ENCODE measurements at regions not wholly inside any gene's neighbourhood (a gene's known extent, or its start where the extent isn't known, plus 50 kb on each side); places are given as distances from the start of the nearest gene placed in this dataset.

DNA sequence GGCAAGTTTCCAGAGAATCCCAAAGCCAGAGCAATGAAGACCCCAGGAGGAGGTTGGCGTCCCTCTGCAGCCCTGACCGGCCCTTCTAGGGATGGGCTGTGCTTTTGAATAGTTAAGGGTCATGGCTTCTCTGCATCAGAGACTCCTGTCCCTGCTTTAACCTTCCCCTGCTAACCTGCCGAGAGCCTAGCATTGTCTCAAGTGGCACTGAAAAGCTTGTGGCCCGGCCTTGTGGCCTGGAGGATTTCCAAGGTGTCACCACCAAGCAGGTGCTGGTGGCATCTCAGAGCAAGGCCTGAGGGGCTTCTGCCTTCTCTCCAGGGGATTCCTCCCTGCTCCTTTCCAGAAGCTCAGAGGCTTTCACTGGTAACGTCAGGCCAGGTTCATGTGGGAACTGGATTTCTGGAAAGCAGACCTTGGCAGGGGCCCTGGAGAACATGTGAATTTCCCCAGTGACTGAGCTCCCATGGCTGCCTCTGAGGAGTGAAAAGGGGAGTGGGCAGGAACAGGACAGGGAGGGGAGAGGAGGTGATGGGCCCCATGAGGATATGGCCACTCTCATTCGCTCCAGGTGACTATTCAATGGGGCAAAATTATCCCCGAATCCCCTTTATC lies 409.9 kb downstream of the PTPRU start (continued):
- TF ChIP-seq, protein P1, sequence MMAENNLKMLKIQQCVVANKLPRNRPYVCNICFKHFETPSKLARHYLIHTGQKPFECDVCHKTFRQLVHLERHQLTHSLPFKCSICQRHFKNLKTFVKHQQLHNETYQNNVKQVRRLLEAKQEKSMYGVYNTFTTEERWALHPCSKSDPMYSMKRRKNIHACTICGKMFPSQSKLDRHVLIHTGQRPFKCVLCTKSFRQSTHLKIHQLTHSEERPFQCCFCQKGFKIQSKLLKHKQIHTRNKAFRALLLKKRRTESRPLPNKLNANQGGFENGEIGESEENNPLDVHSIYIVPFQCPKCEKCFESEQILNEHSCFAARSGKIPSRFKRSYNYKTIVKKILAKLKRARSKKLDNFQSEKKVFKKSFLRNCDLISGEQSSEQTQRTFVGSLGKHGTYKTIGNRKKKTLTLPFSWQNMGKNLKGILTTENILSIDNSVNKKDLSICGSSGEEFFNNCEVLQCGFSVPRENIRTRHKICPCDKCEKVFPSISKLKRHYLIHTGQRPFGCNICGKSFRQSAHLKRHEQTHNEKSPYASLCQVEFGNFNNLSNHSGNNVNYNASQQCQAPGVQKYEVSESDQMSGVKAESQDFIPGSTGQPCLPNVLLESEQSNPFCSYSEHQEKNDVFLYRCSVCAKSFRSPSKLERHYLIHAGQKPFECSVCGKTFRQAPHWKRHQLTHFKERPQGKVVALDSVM (CRISPR knock-in tag; IDR thresholded peaks at IDR 0.05) = no peak
- no peak for TF ChIP-seq SUZ12 (IDR thresholded peaks at IDR 0.05; ENCODE audit: low read depth, low read length)
- no peak for TF ChIP-seq WIZ (CRISPR knock-in tag; IDR thresholded peaks at IDR 0.05)

DNA sequence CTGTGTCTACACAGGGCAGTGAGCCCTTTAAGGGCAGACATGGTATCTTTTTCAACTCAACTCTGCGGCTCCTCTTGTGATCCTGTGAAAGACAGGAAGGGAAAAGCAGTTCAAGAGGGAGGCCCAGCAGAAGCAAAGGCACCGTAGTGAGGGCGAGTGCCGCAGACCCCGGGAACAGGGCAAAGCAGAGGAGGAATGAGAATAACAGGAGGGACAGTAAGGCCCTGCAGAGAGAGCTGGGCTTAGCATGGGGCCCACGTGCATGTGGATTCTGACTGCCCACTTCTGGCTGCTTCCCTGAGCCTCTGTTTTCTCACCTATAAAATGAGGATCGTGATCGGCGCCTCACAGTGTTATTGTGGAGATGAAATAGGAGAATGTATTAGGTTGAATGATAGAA lies 409.3 kb downstream of the PTPRU start:
- intact Hi-C loops (cut with micrococcal nuclease; ENCODE audit: unreplicated experiment) = no loop called here
- POLR2A ChIA-PET = no interaction called here

More for the DNA sequence above, 409.3 kb downstream of the PTPRU start:
- Histone ChIP-seq H3K4me2 (ENCODE audit: low read depth, low read length) (no peak overlapping the region), H3K9me3 (ENCODE audit: low read length) (no peaks in the 10 kb centered on the region), H3K4me1 (ENCODE audit: insufficient read depth, low read length) (no peaks in the 10 kb centered on the region), H3K79me2 (ENCODE audit: insufficient read depth, low read length) (no peaks in the 10 kb centered on the region), H3K27me3 (ENCODE audit: control insufficient read depth in 1 of 2, insufficient read depth in 2 of 2, low read length in 2 of 2) (peaks cover 0 to 8% of the 10 kb centered on the region in 2 experiments; a peak in 1 of 5 replicates), H3K9ac (ENCODE audit: insufficient read depth, low read depth, low read length) (no peak overlapping the region), H4K20me1 (ENCODE audit: insufficient read depth, low read length) (no peaks in the 10 kb centered on the region), H3K27ac (ENCODE audit: extremely low read length, insufficient read depth, low read length) (no peak overlapping the region), H2AFZ (ENCODE audit: low read length) (no peak overlapping the region), H3K36me3 (replicated peaks in 1 of 2; ENCODE audit: control insufficient read depth in 1 of 2, insufficient read depth in 2 of 2, low read length in 2 of 2) (no peaks in the 10 kb centered on the region), H3K4me3 (replicated peaks in 1 of 3; ENCODE audit: insufficient read depth in 1 of 3, low read depth in 2 of 3, low read length in 3 of 3) (no peak overlapping the region)
- no TSS peak for BruUV-seq (replicated peaks)
- DNase-seq (ENCODE audit: low spot score) (no peak), ATAC-seq (no peak), FAIRE-seq (no peak)
- no peak for TF ChIP-seq FOXA1 (IDR thresholded peaks at IDR 0.05)
- no peak for TF ChIP-seq FOXA1 (CRISPR knock-in tag; IDR thresholded peaks at IDR 0.05)
- TF ChIP-seq NCOA2 (CRISPR knock-in tag; IDR thresholded peaks at IDR 0.05) = no peak
- no peak for TF ChIP-seq ZFP90 (CRISPR knock-in tag; IDR thresholded peaks at IDR 0.05; ENCODE audit: borderline replicate concordance)
- no peak for TF ChIP-seq ZNF512 (CRISPR knock-in tag; IDR thresholded peaks at IDR 0.05)
- no peak for TF ChIP-seq KLF9 (CRISPR knock-in tag; IDR thresholded peaks at IDR 0.05; ENCODE audit: low read depth)
- TF ChIP-seq MTF1 (CRISPR knock-in tag; IDR thresholded peaks at IDR 0.05) = no peak
- CTCF ChIA-PET (ENCODE audit: low intra/inter-chr PET ratio, low total read pairs) = no interaction called here
- in situ Hi-C loops (cut with HindIII; ENCODE audit: extremely low pct_ligation_motif_present, low pct_unique_long_range_greater_than_20kb) = no loop called here
- WGBS (ENCODE audit: low lambda C conversion rate) = 23% methylated on average over 9 of the region's 9 CpGs
